Endothelial cell (in vitro differentiated cells): ENCODE measurements at regions not wholly inside any gene's neighbourhood (a gene's known extent, or its start where the extent isn't known, plus 50 kb on each side); places are given as distances from the start of the nearest gene placed in this dataset.
"Not testable (repeated sequence)": the region's sequence is repeated elsewhere in the genome, so short reads cannot be mapped to it uniquely, and the experiment has no call there.

ENCODE experiments used
- DNase-seq: peaks from one replicate; pipeline ENCODE4 v3.0.0; 2021; ENCODE audit warnings: low spot score
- H3K27ac Mint-ChIP-seq: one replicate; pipeline ENCODE4 v1.8.0; 2021; ENCODE audit warnings: mixed read lengths, inconsistent platforms; ENCODE audit not compliant: unreplicated experiment
- H3K27me3 Mint-ChIP-seq: one replicate; pipeline ENCODE4 v1.8.0; 2021; ENCODE audit warnings: mild to moderate bottlenecking, moderate library complexity, mixed read lengths, inconsistent platforms; ENCODE audit not compliant: unreplicated experiment
- H3K36me3 Mint-ChIP-seq: one replicate; pipeline ENCODE4 v1.8.0; 2021; ENCODE audit warnings: mild to moderate bottlenecking, low read depth, mixed read lengths, inconsistent platforms; ENCODE audit not compliant: unreplicated experiment
- H3K4me1 Mint-ChIP-seq: one replicate; pipeline ENCODE4 v1.8.0; 2021; ENCODE audit warnings: mild to moderate bottlenecking, mixed read lengths, inconsistent platforms; ENCODE audit not compliant: unreplicated experiment
- H3K4me3 Mint-ChIP-seq: one replicate; pipeline ENCODE4 v1.8.0; 2021; ENCODE audit warnings: mild to moderate bottlenecking, mixed read lengths, inconsistent platforms; ENCODE audit not compliant: unreplicated experiment
- H3K9me3 Mint-ChIP-seq: one replicate; pipeline ENCODE4 v1.8.0; 2021; ENCODE audit warnings: mixed read lengths, inconsistent platforms; ENCODE audit not compliant: unreplicated experiment
- TF ChIP-seq, protein P1 (sequence below): fragments of 200-600 bp; sonication (generic); IDR thresholded peaks from one replicate; pipeline ENCODE4 v1.5.0; 2021; ENCODE audit warnings: antibody characterized with exemption; ENCODE audit not compliant: unreplicated experiment

DNA sequence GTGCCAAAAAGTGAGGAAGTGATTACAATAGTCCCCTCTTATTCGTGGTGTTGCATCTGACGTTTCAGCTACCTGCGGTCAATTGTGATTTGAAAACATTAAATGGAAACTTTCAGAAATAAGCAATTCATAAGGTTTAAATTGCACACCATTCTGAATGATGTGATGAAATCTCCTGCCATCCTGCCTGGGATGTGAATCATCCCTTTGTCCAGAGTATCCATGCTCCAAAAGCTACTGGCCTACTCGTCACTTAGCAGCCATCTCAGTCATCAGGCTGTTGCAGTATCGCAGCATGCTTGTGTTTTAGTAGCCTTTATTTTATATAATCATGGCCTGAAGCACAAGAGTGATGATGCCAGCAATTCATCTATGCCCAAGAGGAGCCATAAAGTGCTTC, 97.7 kb upstream of the CDCA7L start:
- H3K4me1 Mint-ChIP-seq, result no peaks in the 10 kb centered on the region
- TF ChIP-seq, protein P1, sequence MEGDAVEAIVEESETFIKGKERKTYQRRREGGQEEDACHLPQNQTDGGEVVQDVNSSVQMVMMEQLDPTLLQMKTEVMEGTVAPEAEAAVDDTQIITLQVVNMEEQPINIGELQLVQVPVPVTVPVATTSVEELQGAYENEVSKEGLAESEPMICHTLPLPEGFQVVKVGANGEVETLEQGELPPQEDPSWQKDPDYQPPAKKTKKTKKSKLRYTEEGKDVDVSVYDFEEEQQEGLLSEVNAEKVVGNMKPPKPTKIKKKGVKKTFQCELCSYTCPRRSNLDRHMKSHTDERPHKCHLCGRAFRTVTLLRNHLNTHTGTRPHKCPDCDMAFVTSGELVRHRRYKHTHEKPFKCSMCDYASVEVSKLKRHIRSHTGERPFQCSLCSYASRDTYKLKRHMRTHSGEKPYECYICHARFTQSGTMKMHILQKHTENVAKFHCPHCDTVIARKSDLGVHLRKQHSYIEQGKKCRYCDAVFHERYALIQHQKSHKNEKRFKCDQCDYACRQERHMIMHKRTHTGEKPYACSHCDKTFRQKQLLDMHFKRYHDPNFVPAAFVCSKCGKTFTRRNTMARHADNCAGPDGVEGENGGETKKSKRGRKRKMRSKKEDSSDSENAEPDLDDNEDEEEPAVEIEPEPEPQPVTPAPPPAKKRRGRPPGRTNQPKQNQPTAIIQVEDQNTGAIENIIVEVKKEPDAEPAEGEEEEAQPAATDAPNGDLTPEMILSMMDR, result no peak
- no peaks in the 10 kb centered on the region for H3K9me3 Mint-ChIP-seq
- no peaks in the 10 kb centered on the region for H3K36me3 Mint-ChIP-seq
- no peak overlapping the region for H3K27ac Mint-ChIP-seq
- no peak overlapping the region for H3K4me3 Mint-ChIP-seq
- DNase-seq, result no peak
- H3K27me3 Mint-ChIP-seq, result no peaks in the 10 kb centered on the region

DNA sequence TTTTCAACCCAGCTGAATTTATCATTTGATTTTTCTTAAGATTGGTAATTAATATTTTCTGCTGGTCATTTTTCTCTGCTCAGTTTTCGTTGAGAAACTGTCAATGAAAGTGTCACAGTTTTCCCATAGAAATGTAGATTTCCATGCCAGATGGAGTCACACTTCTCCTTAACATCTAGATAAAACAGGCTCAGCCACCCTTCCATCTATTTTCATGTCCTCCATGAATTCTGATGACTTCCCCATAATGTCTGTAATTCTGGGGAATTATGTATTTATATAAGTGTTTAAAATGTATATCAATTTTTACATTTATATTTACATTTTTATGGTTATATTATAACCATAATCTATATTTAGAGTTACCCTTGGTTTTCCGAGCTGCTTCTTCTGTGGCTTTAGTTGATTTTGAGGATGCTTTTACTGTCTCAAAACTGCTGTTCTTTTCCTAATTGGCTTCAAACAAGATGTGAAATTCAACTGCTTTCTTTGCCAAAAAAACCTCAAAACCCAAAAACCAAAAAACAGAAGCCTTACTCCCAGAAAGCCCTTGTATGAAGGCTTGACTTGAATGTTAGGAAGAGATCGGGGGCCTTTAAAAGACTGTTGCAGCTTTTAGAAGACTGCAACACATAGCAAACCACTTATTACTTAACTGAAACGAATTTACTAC, 95.4 kb upstream of the CDCA7L start:
- no peak for DNase-seq
- Mint-ChIP-seq H3K27ac (no peak overlapping the region), H3K9me3 (no peaks in the 10 kb centered on the region), H3K4me3 (no peak overlapping the region), H3K27me3 (no peaks in the 10 kb centered on the region), H3K36me3 (no peaks in the 10 kb centered on the region), H3K4me1 (no peaks in the 10 kb centered on the region)
- TF ChIP-seq, protein P1, result no peak

DNA sequence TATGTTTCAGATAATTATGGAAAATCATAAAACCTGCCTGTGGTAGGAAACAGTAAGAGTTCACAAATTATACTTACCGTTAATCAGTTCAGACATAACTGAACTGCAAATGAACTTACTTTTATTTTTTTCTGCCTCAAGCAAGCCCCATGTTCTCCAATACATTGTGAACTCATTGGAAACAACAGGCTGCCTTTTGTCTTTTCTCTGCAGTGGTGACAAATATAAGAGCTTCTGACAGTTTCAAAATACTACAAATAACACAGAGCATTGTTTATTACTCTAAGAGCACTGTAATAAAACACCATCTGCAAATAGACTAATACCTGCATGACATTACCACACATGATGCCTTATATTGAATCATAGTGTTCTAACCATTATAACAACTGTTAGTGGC, 94.0 kb upstream of the CDCA7L start:
- H3K27me3 Mint-ChIP-seq, result no peaks in the 10 kb centered on the region
- H3K27ac Mint-ChIP-seq, result no peak overlapping the region
- DNase-seq, result no peak
- H3K36me3 Mint-ChIP-seq, result no peaks in the 10 kb centered on the region
- H3K9me3 Mint-ChIP-seq, result no peaks in the 10 kb centered on the region
- no peak overlapping the region for H3K4me3 Mint-ChIP-seq
- TF ChIP-seq, protein P1, result no peak
- no peaks in the 10 kb centered on the region for H3K4me1 Mint-ChIP-seq

DNA sequence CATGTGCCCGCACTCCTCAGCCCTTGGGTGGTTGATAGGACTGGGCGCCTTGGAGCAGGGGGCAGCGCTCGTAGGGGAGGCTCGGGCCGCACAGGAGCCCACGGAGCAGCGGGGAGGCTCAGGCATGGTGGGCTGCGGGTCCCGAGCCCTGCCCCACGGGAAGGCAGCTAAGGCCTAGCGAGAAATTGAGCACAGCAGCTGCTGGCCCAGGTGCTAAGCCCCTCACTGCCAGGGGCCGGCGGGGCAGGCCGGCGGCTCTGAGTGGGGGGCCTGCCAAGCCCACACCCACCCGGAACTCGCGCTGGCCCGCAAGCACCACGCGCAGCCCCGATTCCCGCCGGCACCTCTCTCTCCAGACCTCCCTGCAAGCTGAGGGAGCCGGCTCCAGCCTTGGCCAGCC, 86.7 kb upstream of the CDCA7L start:
- H3K36me3 Mint-ChIP-seq, result not testable (repeated sequence)

DNA sequence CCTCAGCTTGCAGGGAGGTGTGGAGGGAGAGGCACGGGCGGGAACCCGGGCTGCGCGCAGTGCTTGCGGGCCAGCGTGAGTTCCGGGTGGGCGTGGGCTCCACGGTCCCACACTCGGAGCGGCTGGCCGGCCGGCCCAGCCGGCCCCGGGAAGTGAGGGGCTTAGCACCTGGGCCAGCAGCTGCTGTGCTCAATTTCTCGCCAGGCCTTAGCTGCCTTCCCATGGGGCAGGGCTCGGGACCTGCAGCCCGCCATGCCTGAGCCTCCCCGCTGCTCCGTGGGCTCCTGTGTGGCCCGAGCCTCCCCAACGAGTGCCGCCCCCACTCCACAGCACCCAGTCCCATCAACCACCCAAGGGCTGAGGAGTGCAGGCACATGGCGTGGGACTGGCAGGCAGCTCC, 83.0 kb upstream of the CDCA7L start:
- H3K27ac Mint-ChIP-seq, H3K36me3 Mint-ChIP-seq, H3K9me3 Mint-ChIP-seq, H3K27me3 Mint-ChIP-seq, H3K4me3 Mint-ChIP-seq, H3K4me1 Mint-ChIP-seq, DNase-seq: not testable (repeated sequence)

More for the DNA sequence above, 86.7 kb upstream of the CDCA7L start:
- not testable (repeated sequence) for H3K27ac Mint-ChIP-seq, H3K4me1 Mint-ChIP-seq, DNase-seq, H3K9me3 Mint-ChIP-seq, H3K4me3 Mint-ChIP-seq, H3K27me3 Mint-ChIP-seq

DNA sequence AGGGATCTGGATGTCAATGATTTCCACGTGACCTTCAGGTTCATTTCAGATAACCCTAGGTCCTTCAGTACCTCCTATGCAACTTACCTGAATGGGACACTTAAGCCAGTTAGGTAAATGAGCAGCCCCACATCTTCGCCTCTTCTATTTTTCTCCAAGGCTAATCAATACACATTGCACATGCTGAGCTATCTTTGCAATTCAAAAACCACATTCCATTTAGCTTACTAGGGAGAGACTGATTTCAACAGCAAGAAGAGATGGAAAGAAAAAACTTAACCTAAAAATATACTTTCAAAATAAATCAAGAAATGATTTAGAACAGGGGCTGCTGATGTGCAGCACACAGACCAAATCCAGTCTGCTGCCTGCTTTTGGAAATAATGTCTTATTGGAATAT, 81.8 kb upstream of the CDCA7L start:
- no peaks in the 10 kb centered on the region for H3K9me3 Mint-ChIP-seq

More for the DNA sequence above, 81.8 kb upstream of the CDCA7L start:
- no peak for DNase-seq
- H3K4me1 Mint-ChIP-seq, result no peaks in the 10 kb centered on the region
- no peaks in the 10 kb centered on the region for H3K27me3 Mint-ChIP-seq
- no peak overlapping the region for H3K4me3 Mint-ChIP-seq
- TF ChIP-seq, protein P1, result no peak
- no peak overlapping the region for H3K27ac Mint-ChIP-seq
- peaks cover 4% of the 10 kb centered on the region for H3K36me3 Mint-ChIP-seq
